ENCODE measurements at regions not wholly inside any gene's neighbourhood (a gene's known extent, or its start where the extent isn't known, plus 50 kb on each side); places are given as distances from the start of the nearest gene placed in this dataset.
A peak's percentile ranks its signal among the peaks of the same experiment; 100 is the strongest.

- TF ChIP-seq CTCF (IDR thresholded peaks at IDR 0.05; ENCODE audit: extremely low read depth, missing control alignments): no peak
- no peak for DNase-seq (ENCODE audit: low spot score)
Measured at GRCh38 chr7:24127930-24128329, 156.1 kb upstream of the NPY start.

- no peak for TF ChIP-seq CTCF (IDR thresholded peaks at IDR 0.05; ENCODE audit: extremely low read depth, missing control alignments)
- no peak for DNase-seq (ENCODE audit: low spot score)
Measured at GRCh38 chr7:24129597-24129996, 154.4 kb upstream of the NPY start.

GRCh38 chr7:24130631-24131030 is 153.4 kb upstream of the NPY start:
- TF ChIP-seq CTCF (IDR thresholded peaks at IDR 0.05; ENCODE audit: extremely low read depth, missing control alignments): no peak
- no peak for DNase-seq (ENCODE audit: low spot score)

GRCh38 chr7:24133691-24134090 is 150.3 kb upstream of the NPY start:
- DNase-seq (ENCODE audit: low spot score): no peak
- no peak for TF ChIP-seq CTCF (IDR thresholded peaks at IDR 0.05; ENCODE audit: extremely low read depth, missing control alignments)

- DNase-seq (ENCODE audit: low spot score): no peak
- no peak for TF ChIP-seq CTCF (IDR thresholded peaks at IDR 0.05; ENCODE audit: extremely low read depth, missing control alignments)
Measured at GRCh38 chr7:24134535-24134934, 149.5 kb upstream of the NPY start.

- TF ChIP-seq CTCF (IDR thresholded peaks at IDR 0.05; ENCODE audit: extremely low read depth, missing control alignments): no peak
- peak; percentile 29 for DNase-seq (ENCODE audit: low spot score)
Measured at GRCh38 chr7:24135003-24135817, 148.8 kb upstream of the NPY start.

- DNase-seq (ENCODE audit: low spot score): no peak
- no peak for TF ChIP-seq CTCF (IDR thresholded peaks at IDR 0.05; ENCODE audit: extremely low read depth, missing control alignments)
Measured at GRCh38 chr7:24137338-24137737, 146.7 kb upstream of the NPY start.

Measured in GM20000 (cell line).